Gastroesophageal sphincter (tissue), 4 donors: ENCODE measurements at regions not wholly inside any gene's neighbourhood (a gene's known extent, or its start where the extent isn't known, plus 50 kb on each side); places are given as distances from the start of the nearest gene placed in this dataset.

Experiments
- ATAC-seq: fragments of 150-250 bp; one replicate; pipeline ENCODE4 v1.9.1; 2016; ENCODE audit warnings: mild to moderate bottlenecking, moderate library complexity
- H3K27ac ChIP-seq, 4 donors: fragments of 200-600 bp; sonication (generic) in 3 of 4; 1 replicate in 3 of 4; 2 replicates in 1 of 4; pipeline ENCODE4 v1.5.1; 2016 to 2019
- H3K27me3 ChIP-seq: fragments of 200-600 bp; sonication (generic); one replicate; pipeline ENCODE4 v1.5.1; 2019
- H3K36me3 ChIP-seq, 2 donors: fragments of 200-600 bp; sonication (generic); one replicate each; pipeline ENCODE4 v1.5.1; 2019; ENCODE audit warnings: control low read depth in 1 of 2
- H3K4me1 ChIP-seq, 3 donors: fragments of 200-600 bp; sonication (generic); 1 replicate in 2 of 3; 2 replicates in 1 of 3; pipeline ENCODE4 v1.5.1; 2016 to 2019; ENCODE audit warnings: control low read depth in 2 of 3
- H3K4me3 ChIP-seq, 2 donors: fragments of 200-600 bp; sonication (generic); one replicate each; pipeline ENCODE4 v1.5.1; 2019; ENCODE audit warnings: mild to moderate bottlenecking in 1 of 2, moderate library complexity in 1 of 2
- H3K9me3 ChIP-seq, 3 donors: fragments of 200-600 bp; sonication (generic); one replicate each; pipeline ENCODE4 v1.5.1; 2017 to 2019; ENCODE audit warnings: control low read depth in 2 of 3
- EP300 ChIP-seq: sonication (generic); formaldehyde crosslinking; IDR thresholded peaks from one replicate; pipeline ENCODE4 v1.6.1; 2017; ENCODE audit warnings: antibody characterized with exemption, mild to moderate bottlenecking
- POLR2A ChIP-seq, 2 donors: fragments of 450-650 bp; IDR thresholded peaks; one replicate each; pipeline ENCODE4 v1.6.1; 2017; ENCODE audit warnings: antibody characterized with exemption in 2 of 2, mild to moderate bottlenecking in 2 of 2, moderate library complexity in 1 of 2
- POLR2AphosphoS5 ChIP-seq: sonication (generic); formaldehyde crosslinking; IDR thresholded peaks from one replicate; pipeline ENCODE4 v1.6.1; 2017; ENCODE audit warnings: antibody characterized with exemption
- WGBS, 2 donors: methylation state at CpG; one replicate each; pipeline ENCODE4 v1.1.5; 2018; ENCODE audit warnings: low coverage in 1 of 2; 5-methylcytosine and 5-hydroxymethylcytosine counted together
- TF ChIP-seq, protein P1 (sequence below), 4 experiments: fragments of 200-600 bp in 2 of 4; fragments of 450-650 bp in 2 of 4; sonication (generic) in 1 of 4; IDR thresholded peaks; one replicate each; pipeline ENCODE4 v1.5.1; 2017 to 2019; ENCODE audit warnings: antibody characterized with exemption in 4 of 4, mild to moderate bottlenecking in 2 of 4, moderate library complexity in 2 of 4

DNA sequence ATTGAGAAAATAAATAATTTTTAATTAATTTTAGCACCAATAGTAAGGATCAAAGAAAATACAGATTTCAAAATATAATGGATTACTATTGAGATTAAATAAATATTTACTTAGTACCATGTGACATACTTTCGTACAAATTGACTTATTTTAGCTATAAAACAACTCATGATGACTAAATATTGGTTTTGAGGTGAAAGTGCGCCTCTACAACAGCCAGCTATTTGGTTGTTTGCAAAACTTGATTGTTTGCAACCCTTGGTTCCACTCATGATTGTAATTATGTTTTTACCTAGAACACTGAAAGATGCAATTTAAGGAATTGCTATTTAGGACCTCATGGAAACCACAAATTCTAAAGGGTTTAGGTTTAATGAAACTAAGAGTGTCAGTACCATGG is 51.9 kb upstream of the PPM1H start:
- TF ChIP-seq, protein P1, sequence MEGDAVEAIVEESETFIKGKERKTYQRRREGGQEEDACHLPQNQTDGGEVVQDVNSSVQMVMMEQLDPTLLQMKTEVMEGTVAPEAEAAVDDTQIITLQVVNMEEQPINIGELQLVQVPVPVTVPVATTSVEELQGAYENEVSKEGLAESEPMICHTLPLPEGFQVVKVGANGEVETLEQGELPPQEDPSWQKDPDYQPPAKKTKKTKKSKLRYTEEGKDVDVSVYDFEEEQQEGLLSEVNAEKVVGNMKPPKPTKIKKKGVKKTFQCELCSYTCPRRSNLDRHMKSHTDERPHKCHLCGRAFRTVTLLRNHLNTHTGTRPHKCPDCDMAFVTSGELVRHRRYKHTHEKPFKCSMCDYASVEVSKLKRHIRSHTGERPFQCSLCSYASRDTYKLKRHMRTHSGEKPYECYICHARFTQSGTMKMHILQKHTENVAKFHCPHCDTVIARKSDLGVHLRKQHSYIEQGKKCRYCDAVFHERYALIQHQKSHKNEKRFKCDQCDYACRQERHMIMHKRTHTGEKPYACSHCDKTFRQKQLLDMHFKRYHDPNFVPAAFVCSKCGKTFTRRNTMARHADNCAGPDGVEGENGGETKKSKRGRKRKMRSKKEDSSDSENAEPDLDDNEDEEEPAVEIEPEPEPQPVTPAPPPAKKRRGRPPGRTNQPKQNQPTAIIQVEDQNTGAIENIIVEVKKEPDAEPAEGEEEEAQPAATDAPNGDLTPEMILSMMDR (IDR thresholded peaks at IDR 0.05) = no peak
- TF ChIP-seq EP300 (no peak), POLR2A (IDR thresholded peaks at IDR 0.05) (no peak), POLR2AphosphoS5 (no peak)
- ATAC-seq = no peak
- WGBS, 2 donors = 25 to 36% methylated on average over 2 of the region's 2 CpGs
- H3K4me3 ChIP-seq = no peak overlapping the region
- no peaks in the 10 kb centered on the region for H3K9me3 ChIP-seq
- H3K4me1 ChIP-seq = no peaks in the 10 kb centered on the region
- H3K36me3 ChIP-seq = no peaks in the 10 kb centered on the region
- H3K27me3 ChIP-seq = no peaks in the 10 kb centered on the region
- no peak overlapping the region for H3K27ac ChIP-seq
